ENCODE measurements at regions not wholly inside any gene's neighbourhood (a gene's known extent, or its start where the extent isn't known, plus 50 kb on each side); places are given as distances from the start of the nearest gene placed in this dataset.

DNA sequence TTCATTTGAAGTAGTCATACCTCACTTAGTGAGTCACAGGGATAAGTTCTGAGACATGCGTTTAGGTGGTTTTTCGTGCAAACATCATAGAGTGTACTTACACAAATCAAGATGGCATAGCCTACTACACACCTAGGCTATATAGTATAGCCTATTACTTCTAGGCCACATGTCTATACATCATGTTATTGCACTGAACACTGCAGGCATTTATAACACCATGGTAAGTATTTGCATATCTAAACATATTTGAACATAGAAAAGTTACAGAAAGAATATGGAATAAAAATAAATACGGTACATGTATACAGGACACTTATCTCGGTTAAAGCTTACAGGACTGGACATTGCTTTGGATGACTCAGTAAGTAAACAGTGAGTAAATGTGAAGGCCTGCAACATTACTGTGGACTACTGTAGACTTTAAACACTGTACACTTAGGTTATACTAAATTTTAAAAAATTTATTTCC lies 670.6 kb downstream of the SLC16A7 start:
- no peaks in the 10 kb centered on the region for H3K36me3 Mint-ChIP-seq
- Histone ChIP-seq H2AFZ (ENCODE audit: insufficient read depth, low read depth, low read length, poor library complexity, severe bottlenecking) (no peak overlapping the region), H3K79me2 (ENCODE audit: insufficient read depth, low read length) (no peaks in the 10 kb centered on the region), H3K4me1 (ENCODE audit: control insufficient read depth in 1 of 2, insufficient read depth in 2 of 2, low read length in 2 of 2) (no peaks in the 10 kb centered on the region), H3K4me2 (replicated peaks; ENCODE audit: extremely low read depth, low read length, poor library complexity, severe bottlenecking) (no peak overlapping the region), H3K9ac (ENCODE audit: insufficient read depth, low read length, poor library complexity, severe bottlenecking) (no peak overlapping the region), H4K20me1 (ENCODE audit: insufficient read depth, low read length) (no peaks in the 10 kb centered on the region), H3K4me3 (replicated peaks in 1 of 3; ENCODE audit: low read depth in 2 of 3, low read length in 3 of 3) (no peak overlapping the region), H3K27me3 (ENCODE audit: control insufficient read depth in 2 of 2, insufficient read depth in 2 of 2, low read length in 2 of 2) (no peaks in the 10 kb centered on the region), H3K9me3 (replicated peaks in 1 of 2; ENCODE audit: control insufficient read depth in 1 of 2, insufficient read depth in 1 of 2, low read length in 2 of 2) (peaks cover 6 to 14% of the 10 kb centered on the region in 2 donors), H3K36me3 (replicated peaks in 1 of 2; ENCODE audit: control insufficient read depth in 1 of 2, insufficient read depth in 2 of 2, low read length in 2 of 2) (no peaks in the 10 kb centered on the region), H3K27ac (ENCODE audit: low read depth in 1 of 2, low read length in 2 of 2) (no peak overlapping the region)
- WGBS (ENCODE audit: insufficient coverage) = no CpG with 5 or more reads among the region's 4 CpGs
- H3K4me3 Mint-ChIP-seq = no peak overlapping the region
- no peak for DNase-seq
- peaks cover 2 to 16% (median 8%) of the 10 kb centered on the region in 7 donors for H3K9me3 Mint-ChIP-seq
- TF ChIP-seq, protein P1, sequence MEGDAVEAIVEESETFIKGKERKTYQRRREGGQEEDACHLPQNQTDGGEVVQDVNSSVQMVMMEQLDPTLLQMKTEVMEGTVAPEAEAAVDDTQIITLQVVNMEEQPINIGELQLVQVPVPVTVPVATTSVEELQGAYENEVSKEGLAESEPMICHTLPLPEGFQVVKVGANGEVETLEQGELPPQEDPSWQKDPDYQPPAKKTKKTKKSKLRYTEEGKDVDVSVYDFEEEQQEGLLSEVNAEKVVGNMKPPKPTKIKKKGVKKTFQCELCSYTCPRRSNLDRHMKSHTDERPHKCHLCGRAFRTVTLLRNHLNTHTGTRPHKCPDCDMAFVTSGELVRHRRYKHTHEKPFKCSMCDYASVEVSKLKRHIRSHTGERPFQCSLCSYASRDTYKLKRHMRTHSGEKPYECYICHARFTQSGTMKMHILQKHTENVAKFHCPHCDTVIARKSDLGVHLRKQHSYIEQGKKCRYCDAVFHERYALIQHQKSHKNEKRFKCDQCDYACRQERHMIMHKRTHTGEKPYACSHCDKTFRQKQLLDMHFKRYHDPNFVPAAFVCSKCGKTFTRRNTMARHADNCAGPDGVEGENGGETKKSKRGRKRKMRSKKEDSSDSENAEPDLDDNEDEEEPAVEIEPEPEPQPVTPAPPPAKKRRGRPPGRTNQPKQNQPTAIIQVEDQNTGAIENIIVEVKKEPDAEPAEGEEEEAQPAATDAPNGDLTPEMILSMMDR (IDR thresholded peaks at IDR 0.05) = no peak
- no peak overlapping the region for H3K27ac Mint-ChIP-seq
- intact Hi-C loops (cut with micrococcal nuclease) = no loop called here
- no peaks in the 10 kb centered on the region for H3K4me1 Mint-ChIP-seq
- no peaks in the 10 kb centered on the region for H3K27me3 Mint-ChIP-seq (ENCODE audit: low read depth in 3 of 3)

DNA sequence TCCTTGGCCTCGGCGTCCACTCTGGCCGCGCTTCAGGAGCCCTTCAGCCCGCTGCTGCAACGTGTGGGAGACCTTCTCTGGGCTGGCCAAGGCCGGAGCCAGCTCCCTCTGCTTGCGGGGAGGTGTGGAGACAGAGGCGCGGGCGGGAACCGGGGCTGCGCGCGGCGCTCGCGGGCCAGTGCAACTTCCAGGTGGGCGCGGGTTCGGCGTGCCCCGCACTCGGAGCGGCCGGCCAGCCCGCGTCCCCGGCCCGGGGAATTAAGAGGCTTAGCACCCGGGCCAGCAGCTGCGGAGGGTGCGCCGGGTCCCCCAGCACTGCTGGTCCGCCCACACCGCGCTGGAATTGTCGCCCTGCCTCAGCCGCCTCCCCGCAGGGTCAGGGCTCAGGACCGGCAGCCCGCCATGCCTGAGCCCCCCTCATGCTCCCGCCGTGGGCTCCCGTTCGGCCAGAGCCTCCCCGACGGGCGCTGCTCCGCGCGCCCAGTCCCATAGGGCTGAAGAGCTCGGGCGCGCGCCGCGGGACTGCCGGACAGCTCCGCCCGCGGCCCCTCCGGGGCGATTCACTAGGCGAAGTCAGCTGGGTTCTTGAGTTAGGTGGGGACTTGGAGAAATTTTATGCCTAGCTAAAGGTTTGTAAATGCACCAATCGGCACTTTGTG lies 673.9 kb downstream of the SLC16A7 start:
- no peaks in the 10 kb centered on the region for H3K79me2 ChIP-seq (ENCODE audit: insufficient read depth, low read length)
- H2AFZ ChIP-seq (ENCODE audit: insufficient read depth, low read depth, low read length, poor library complexity, severe bottlenecking) = no peak overlapping the region
- 95% methylated on average over 46 of the region's 66 CpGs for WGBS (ENCODE audit: insufficient coverage)
- H3K27me3 ChIP-seq (ENCODE audit: control insufficient read depth in 2 of 2, insufficient read depth in 2 of 2, low read length in 2 of 2) = no peaks in the 10 kb centered on the region
- no peaks in the 10 kb centered on the region for H4K20me1 ChIP-seq (ENCODE audit: insufficient read depth, low read length)
- H3K36me3 Mint-ChIP-seq = no peaks in the 10 kb centered on the region
- H3K4me3 ChIP-seq (replicated peaks in 1 of 3; ENCODE audit: low read depth in 2 of 3, low read length in 3 of 3) = no peak overlapping the region
- H3K27ac ChIP-seq (ENCODE audit: low read depth in 1 of 2, low read length in 2 of 2) = no peak overlapping the region
- H3K4me3 Mint-ChIP-seq = no peak overlapping the region
- TF ChIP-seq, protein P1 (IDR thresholded peaks at IDR 0.05) = no peak
- H3K36me3 ChIP-seq (replicated peaks in 1 of 2; ENCODE audit: control insufficient read depth in 1 of 2, insufficient read depth in 2 of 2, low read length in 2 of 2) = no peaks in the 10 kb centered on the region
- H3K9me3 ChIP-seq (replicated peaks in 1 of 2; ENCODE audit: control insufficient read depth in 1 of 2, insufficient read depth in 1 of 2, low read length in 2 of 2) = peaks cover 8 to 18% of the 10 kb centered on the region in 2 donors
- H3K27ac Mint-ChIP-seq = no peak overlapping the region
- peaks cover 2 to 16% (median 11%) of the 10 kb centered on the region in 7 donors for H3K9me3 Mint-ChIP-seq
- no peaks in the 10 kb centered on the region for H3K27me3 Mint-ChIP-seq (ENCODE audit: low read depth in 3 of 3)
- no peaks in the 10 kb centered on the region for H3K4me1 ChIP-seq (ENCODE audit: control insufficient read depth in 1 of 2, insufficient read depth in 2 of 2, low read length in 2 of 2)
- no peak overlapping the region for H3K4me2 ChIP-seq (replicated peaks; ENCODE audit: extremely low read depth, low read length, poor library complexity, severe bottlenecking)
- no peak overlapping the region for H3K9ac ChIP-seq (ENCODE audit: insufficient read depth, low read length, poor library complexity, severe bottlenecking)
- DNase-seq = no peak
- intact Hi-C loops (cut with micrococcal nuclease) = no loop called here
- H3K4me1 Mint-ChIP-seq = no peaks in the 10 kb centered on the region

Data from CD14-positive monocyte (primary cell).